ENCODE measurements at regions not wholly inside any gene's neighbourhood (a gene's known extent, or its start where the extent isn't known, plus 50 kb on each side); places are given as distances from the start of the nearest gene placed in this dataset.

GRCh38 chr18:55790296-55790695 is 202.3 kb upstream of the TCF4 start:
- no peaks in the 10 kb centered on the region for H3K4me1 ChIP-seq (ENCODE audit: control insufficient read depth, insufficient read depth, low read length)
- no peaks in the 10 kb centered on the region for H3K27me3 ChIP-seq (ENCODE audit: control insufficient read depth, insufficient read depth, low read length)
- H3K27ac ChIP-seq (ENCODE audit: low read depth, low read length), result no peak overlapping the region
- H3K36me3 ChIP-seq (ENCODE audit: control insufficient read depth, insufficient read depth, low read length), result no peaks in the 10 kb centered on the region
- H3K4me3 ChIP-seq (ENCODE audit: low read length), result no peak overlapping the region
- no peak overlapping the region for H3K9ac ChIP-seq (ENCODE audit: low read length)

GRCh38 chr18:55787536-55788073 is 199.6 kb upstream of the TCF4 start:
- Histone ChIP-seq H3K4me3 (ENCODE audit: low read length) (no peak overlapping the region), H3K36me3 (ENCODE audit: control insufficient read depth, insufficient read depth, low read length) (no peaks in the 10 kb centered on the region), H3K4me1 (ENCODE audit: control insufficient read depth, insufficient read depth, low read length) (no peaks in the 10 kb centered on the region), H3K9ac (ENCODE audit: low read length) (no peak overlapping the region), H3K27ac (ENCODE audit: low read depth, low read length) (no peak overlapping the region), H3K27me3 (ENCODE audit: control insufficient read depth, insufficient read depth, low read length) (no peaks in the 10 kb centered on the region)

DNA sequence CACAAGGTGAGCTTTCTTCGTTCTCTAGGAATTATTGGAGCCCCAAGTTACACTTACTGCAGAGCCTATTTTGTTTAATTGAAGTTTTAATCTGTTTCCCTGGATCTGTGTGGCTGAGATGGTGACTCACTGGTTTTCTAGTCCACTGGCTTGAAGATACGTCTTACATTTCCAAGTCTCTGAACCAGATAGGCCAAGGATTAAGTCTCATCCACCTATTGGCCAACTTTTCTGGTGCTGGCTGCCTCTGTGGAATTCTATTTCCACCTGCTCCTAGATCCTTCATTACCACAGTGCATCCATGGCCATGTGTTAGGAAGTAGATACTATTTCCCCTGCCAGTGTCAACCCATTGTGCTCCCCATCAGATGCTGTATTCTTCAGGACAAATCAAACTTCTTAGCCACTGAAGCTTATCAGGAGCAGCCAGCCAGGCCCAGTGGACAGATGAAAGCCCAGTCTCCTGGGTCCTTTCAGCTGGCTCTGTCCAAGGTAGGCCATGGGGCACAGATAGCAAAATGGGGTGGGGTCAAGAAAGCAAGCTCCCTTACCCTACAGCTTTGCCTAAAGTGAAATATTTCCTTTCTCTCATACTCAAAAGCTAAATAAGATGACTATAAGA is 198.8 kb upstream of the TCF4 start:
- no peaks in the 10 kb centered on the region for H3K27me3 ChIP-seq (ENCODE audit: control insufficient read depth, insufficient read depth, low read length)
- H3K27ac ChIP-seq (ENCODE audit: low read depth, low read length), result no peak overlapping the region

GRCh38 chr18:55783921-55784320 is 195.9 kb upstream of the TCF4 start:
- no peaks in the 10 kb centered on the region for H3K4me1 ChIP-seq (ENCODE audit: control insufficient read depth, insufficient read depth, low read length)
- H3K27ac ChIP-seq (ENCODE audit: low read depth, low read length), result no peak overlapping the region
- H3K36me3 ChIP-seq (ENCODE audit: control insufficient read depth, insufficient read depth, low read length), result no peaks in the 10 kb centered on the region
- H3K27me3 ChIP-seq (ENCODE audit: control insufficient read depth, insufficient read depth, low read length), result no peaks in the 10 kb centered on the region
- H3K4me3 ChIP-seq (ENCODE audit: low read length), result no peak overlapping the region
- no peak overlapping the region for H3K9ac ChIP-seq (ENCODE audit: low read length)

More for the DNA sequence above, 198.8 kb upstream of the TCF4 start:
- Histone ChIP-seq H3K9ac (ENCODE audit: low read length) (no peak overlapping the region), H3K36me3 (ENCODE audit: control insufficient read depth, insufficient read depth, low read length) (no peaks in the 10 kb centered on the region), H3K4me1 (ENCODE audit: control insufficient read depth, insufficient read depth, low read length) (no peaks in the 10 kb centered on the region), H3K4me3 (ENCODE audit: low read length) (no peak overlapping the region)

- Histone ChIP-seq H3K36me3 (ENCODE audit: control insufficient read depth, insufficient read depth, low read length) (no peaks in the 10 kb centered on the region), H3K4me1 (ENCODE audit: control insufficient read depth, insufficient read depth, low read length) (no peaks in the 10 kb centered on the region), H3K4me3 (ENCODE audit: low read length) (no peak overlapping the region), H3K9ac (ENCODE audit: low read length) (no peak overlapping the region), H3K27me3 (ENCODE audit: control insufficient read depth, insufficient read depth, low read length) (no peaks in the 10 kb centered on the region), H3K27ac (ENCODE audit: low read depth, low read length) (no peak overlapping the region)
These were observed 193.5 kb upstream of the TCF4 start for GRCh38 chr18:55781481-55781957.

- H3K4me1 ChIP-seq (ENCODE audit: control insufficient read depth, insufficient read depth, low read length), result no peaks in the 10 kb centered on the region
- H3K9ac ChIP-seq (ENCODE audit: low read length), result no peak overlapping the region
- H3K4me3 ChIP-seq (ENCODE audit: low read length), result peak overlapping the region; percentile 71
- H3K36me3 ChIP-seq (ENCODE audit: control insufficient read depth, insufficient read depth, low read length), result no peaks in the 10 kb centered on the region
- H3K27me3 ChIP-seq (ENCODE audit: control insufficient read depth, insufficient read depth, low read length), result no peaks in the 10 kb centered on the region
- H3K27ac ChIP-seq (ENCODE audit: low read depth, low read length), result no peak overlapping the region
These were observed 192.6 kb upstream of the TCF4 start for GRCh38 chr18:55780586-55781071.

DNA sequence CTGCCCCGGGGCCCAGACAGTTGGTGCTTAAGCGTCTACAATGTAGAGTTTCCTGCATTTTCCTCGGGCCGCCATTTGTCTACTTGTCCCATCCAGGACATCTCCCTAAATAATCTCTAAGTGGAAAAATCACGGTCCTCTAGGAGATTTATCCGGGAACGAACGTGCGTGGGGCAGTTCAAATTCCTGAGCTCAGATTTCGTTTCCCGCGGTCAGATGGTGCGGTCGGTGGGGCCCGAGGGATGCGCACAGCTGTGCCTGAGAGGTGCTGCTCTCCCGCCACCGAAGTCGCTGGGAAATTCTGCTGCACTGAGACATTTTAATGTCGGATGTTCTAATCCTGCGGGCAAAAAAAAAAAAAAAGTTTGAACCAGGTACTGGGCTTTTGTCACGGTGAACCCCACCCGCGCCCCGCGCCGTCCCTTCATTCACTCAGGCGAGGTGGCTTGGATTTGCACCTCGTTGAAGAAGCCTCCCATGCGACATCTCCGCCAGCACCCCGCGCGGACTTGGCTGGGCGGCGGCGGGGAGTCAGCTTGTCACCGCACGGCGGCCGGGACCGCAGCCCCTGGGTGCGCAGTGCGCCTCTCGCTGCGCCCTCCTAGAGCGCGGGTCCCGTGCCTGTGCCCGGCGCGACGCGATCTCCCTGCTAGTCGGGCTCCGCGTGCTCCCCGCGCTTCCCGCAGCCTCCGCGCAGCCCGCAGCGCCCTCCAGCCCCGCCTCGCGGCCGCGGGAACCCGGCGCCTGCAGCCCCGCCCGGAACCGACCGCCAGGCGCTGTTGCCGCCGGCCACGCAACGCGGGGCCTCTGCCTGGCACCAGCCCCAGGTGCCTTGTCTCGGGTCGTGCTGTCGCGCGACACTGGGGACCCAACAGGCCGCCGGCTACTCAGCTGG is 191.9 kb upstream of the TCF4 start:
- no peaks in the 10 kb centered on the region for H3K27me3 ChIP-seq (ENCODE audit: control insufficient read depth, insufficient read depth, low read length)
- no peaks in the 10 kb centered on the region for H3K4me1 ChIP-seq (ENCODE audit: control insufficient read depth, insufficient read depth, low read length)
- H3K9ac ChIP-seq (ENCODE audit: low read length), result no peak overlapping the region
- H3K36me3 ChIP-seq (ENCODE audit: control insufficient read depth, insufficient read depth, low read length), result no peaks in the 10 kb centered on the region
- no peak overlapping the region for H3K27ac ChIP-seq (ENCODE audit: low read depth, low read length)
- H3K4me3 ChIP-seq (ENCODE audit: low read length), result peak overlapping the region; percentile 71

- Histone ChIP-seq H3K27ac (ENCODE audit: low read depth, low read length) (no peak overlapping the region), H3K4me3 (ENCODE audit: low read length) (peak overlapping the region; percentile 71), H3K27me3 (ENCODE audit: control insufficient read depth, insufficient read depth, low read length) (no peaks in the 10 kb centered on the region), H3K4me1 (ENCODE audit: control insufficient read depth, insufficient read depth, low read length) (no peaks in the 10 kb centered on the region), H3K9ac (ENCODE audit: low read length) (no peak overlapping the region), H3K36me3 (ENCODE audit: control insufficient read depth, insufficient read depth, low read length) (no peaks in the 10 kb centered on the region)
These were observed 191.0 kb upstream of the TCF4 start for GRCh38 chr18:55778788-55779690.

DNA sequence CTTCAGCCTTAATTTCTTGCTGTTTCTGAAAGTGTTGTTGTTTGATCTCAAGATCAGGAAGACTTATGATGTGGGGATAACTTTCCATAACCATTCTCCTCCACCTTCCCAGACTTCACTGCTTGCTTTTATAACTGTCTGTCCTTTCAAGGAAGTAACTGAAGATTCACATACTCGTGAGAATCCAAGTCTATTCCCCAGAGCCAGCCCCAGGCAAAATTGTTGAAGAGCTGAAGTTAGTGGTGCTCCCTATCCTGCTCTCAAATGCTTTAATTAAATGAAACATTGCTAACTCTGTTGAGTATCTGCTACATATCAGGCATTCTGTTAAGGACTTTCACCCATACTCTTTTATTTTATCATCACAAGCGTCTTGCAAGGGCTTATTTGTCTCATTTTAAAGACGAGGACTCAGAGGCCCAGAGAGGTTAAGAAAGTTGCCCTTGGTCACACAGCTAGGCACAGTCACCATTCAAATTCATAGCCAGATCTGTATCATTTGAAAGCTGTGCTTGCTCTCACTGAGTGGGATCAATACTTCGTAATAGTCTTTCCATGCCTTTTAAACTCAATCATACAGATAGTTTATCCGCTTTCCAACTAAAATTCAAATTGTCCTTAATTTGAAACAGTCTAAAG is 189.8 kb upstream of the TCF4 start:
- H3K27ac ChIP-seq (ENCODE audit: low read depth, low read length), result no peak overlapping the region
- no peaks in the 10 kb centered on the region for H3K36me3 ChIP-seq (ENCODE audit: control insufficient read depth, insufficient read depth, low read length)
- H3K4me3 ChIP-seq (ENCODE audit: low read length), result no peak overlapping the region
- H3K27me3 ChIP-seq (ENCODE audit: control insufficient read depth, insufficient read depth, low read length), result no peaks in the 10 kb centered on the region
- H3K9ac ChIP-seq (ENCODE audit: low read length), result no peak overlapping the region
- H3K4me1 ChIP-seq (ENCODE audit: control insufficient read depth, insufficient read depth, low read length), result no peaks in the 10 kb centered on the region

DNA sequence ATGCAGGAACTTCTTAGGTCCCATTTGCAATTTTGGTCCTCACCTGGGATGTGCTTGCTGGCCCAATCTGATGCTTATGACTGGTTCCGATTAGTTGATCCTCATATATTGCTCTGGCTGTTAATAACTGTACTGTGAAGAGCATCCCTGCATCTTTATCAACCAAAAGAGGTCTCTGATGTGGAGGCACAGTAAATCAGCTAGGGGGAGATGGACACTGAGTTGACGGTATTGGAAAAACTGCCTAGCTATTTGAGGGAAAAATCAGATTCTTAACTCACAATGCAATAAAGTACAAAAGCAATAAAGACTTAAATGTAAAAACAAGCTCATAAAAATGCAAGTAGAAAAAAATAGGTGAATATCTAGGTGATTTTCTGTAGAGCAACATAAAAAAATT is 188.0 kb upstream of the TCF4 start:
- Histone ChIP-seq H3K4me1 (ENCODE audit: control insufficient read depth, insufficient read depth, low read length) (no peaks in the 10 kb centered on the region), H3K36me3 (ENCODE audit: control insufficient read depth, insufficient read depth, low read length) (no peaks in the 10 kb centered on the region), H3K4me3 (ENCODE audit: low read length) (no peak overlapping the region), H3K27me3 (ENCODE audit: control insufficient read depth, insufficient read depth, low read length) (no peaks in the 10 kb centered on the region), H3K27ac (ENCODE audit: low read depth, low read length) (no peak overlapping the region), H3K9ac (ENCODE audit: low read length) (no peak overlapping the region)

DNA sequence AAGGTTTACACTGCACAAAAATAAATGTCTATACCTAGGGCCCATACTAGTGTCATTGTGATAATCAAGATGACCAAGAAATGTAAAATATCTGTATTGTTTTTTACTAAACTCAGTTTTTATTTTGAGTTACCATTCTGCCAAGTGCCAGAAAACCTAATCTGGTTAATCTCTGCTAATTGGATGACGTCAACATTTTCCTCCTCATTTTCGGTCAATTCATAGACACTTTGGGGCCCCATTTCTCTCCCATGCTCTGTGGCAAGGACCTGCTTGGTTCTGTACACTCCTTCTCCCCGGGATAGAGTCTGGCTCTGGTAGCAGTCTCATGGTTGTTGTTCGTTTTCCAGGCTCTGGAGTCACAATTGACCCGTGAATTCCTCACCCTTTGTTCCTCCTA is 186.5 kb upstream of the TCF4 start:
- Histone ChIP-seq H3K27me3 (ENCODE audit: control insufficient read depth, insufficient read depth, low read length) (no peaks in the 10 kb centered on the region), H3K27ac (ENCODE audit: low read depth, low read length) (no peak overlapping the region), H3K36me3 (ENCODE audit: control insufficient read depth, insufficient read depth, low read length) (no peaks in the 10 kb centered on the region), H3K9ac (ENCODE audit: low read length) (no peak overlapping the region), H3K4me1 (ENCODE audit: control insufficient read depth, insufficient read depth, low read length) (no peaks in the 10 kb centered on the region), H3K4me3 (ENCODE audit: low read length) (no peak overlapping the region)

Measured in rectal smooth muscle tissue (tissue), 1 donor.